Liver (tissue), 8 donors: ENCODE measurements at regions not wholly inside any gene's neighbourhood (a gene's known extent, or its start where the extent isn't known, plus 50 kb on each side); places are given as distances from the start of the nearest gene placed in this dataset.
"Not testable (repeated sequence)": the region's sequence is repeated elsewhere in the genome, so short reads cannot be mapped to it uniquely, and the experiment has no call there.

Experiments
- DNase-seq: peaks from one replicate; pipeline ENCODE4 v3.0.0-alpha.2; 2017; ENCODE audit warnings: low spot score
- H3K27ac ChIP-seq, 2 donors: one replicate each; pipeline ENCODE4 v1.7.0; 2013; ENCODE audit warnings: inconsistent platforms in 2 of 2, low read length in 2 of 2, control low read depth in 1 of 2, low read depth in 1 of 2, mild to moderate bottlenecking in 1 of 2
- H3K27me3 ChIP-seq, 4 donors: one replicate each; pipeline versions ENCODE4 v1.6.1 to v1.7.0; 2013; ENCODE audit warnings: low read length in 3 of 4, inconsistent platforms in 1 of 4, mild to moderate bottlenecking in 1 of 4, moderate library complexity in 1 of 4; ENCODE audit not compliant: control insufficient read depth in 4 of 4, insufficient read depth in 4 of 4
- H3K36me3 ChIP-seq, 4 donors: one replicate each; pipeline versions ENCODE4 v1.6.1 to v1.7.0; 2013; ENCODE audit warnings: low read length in 3 of 4, mild to moderate bottlenecking in 3 of 4, low read depth in 1 of 4, moderate library complexity in 1 of 4; ENCODE audit not compliant: control insufficient read depth in 4 of 4, insufficient read depth in 3 of 4
- H3K4me1 ChIP-seq, 4 donors: one replicate each; pipeline versions ENCODE4 v1.6.1 to v1.7.0; 2013; ENCODE audit warnings: low read length in 3 of 4, mild to moderate bottlenecking in 3 of 4, moderate library complexity in 1 of 4; ENCODE audit not compliant: control insufficient read depth in 4 of 4, insufficient read depth in 4 of 4
- H3K4me3 ChIP-seq, 3 donors: one replicate each; pipeline versions ENCODE4 v1.6.1 to v1.7.0; 2013; ENCODE audit warnings: low read length in 3 of 3, control low read depth in 1 of 3, low read depth in 1 of 3, mild to moderate bottlenecking in 1 of 3
- H3K9ac ChIP-seq, 2 donors: one replicate each; pipeline ENCODE4 v1.7.0; 2013; ENCODE audit warnings: low read length in 2 of 2, mild to moderate bottlenecking in 2 of 2, moderate library complexity in 2 of 2, control low read depth in 1 of 2, low read depth in 1 of 2
- H3K9me3 ChIP-seq, 4 donors: one replicate each; pipeline versions ENCODE4 v1.6.1 to v1.7.0; 2013; ENCODE audit warnings: low read length in 3 of 4; ENCODE audit not compliant: control insufficient read depth in 4 of 4
- ATF3 ChIP-seq: IDR thresholded peaks from 2 replicates; pipeline ENCODE4 v1.6.1; 2016; ENCODE audit warnings: antibody characterized with exemption
- EGR1 ChIP-seq, 2 donors: IDR thresholded peaks; 2 replicates each; pipeline ENCODE4 v1.6.1; 2016 to 2018; ENCODE audit warnings: antibody characterized with exemption in 2 of 2, low read depth in 2 of 2
- FOXA1 ChIP-seq: IDR thresholded peaks from 2 replicates; pipeline ENCODE4 v1.6.1; 2016; ENCODE audit warnings: antibody characterized with exemption
- FOXA2 ChIP-seq: IDR thresholded peaks from 2 replicates; pipeline ENCODE4 v1.6.1; 2016; ENCODE audit warnings: antibody characterized with exemption
- GABPA ChIP-seq, 2 donors: IDR thresholded peaks in 1 of 2; conservative IDR thresholded peaks in 1 of 2; 2 replicates each; pipeline ENCODE4 v1.6.1; 2016; ENCODE audit warnings: antibody characterized with exemption in 2 of 2, mild to moderate bottlenecking in 1 of 2, moderate library complexity in 1 of 2
- HNF4A ChIP-seq, 2 donors: conservative IDR thresholded peaks; 2 replicates each; pipeline ENCODE4 v1.6.1; 2016; ENCODE audit warnings: antibody characterized with exemption in 2 of 2, mild to moderate bottlenecking in 2 of 2
- HNF4G ChIP-seq: IDR thresholded peaks from 2 replicates; pipeline ENCODE4 v1.6.1; 2016; ENCODE audit warnings: antibody characterized with exemption
- JUND ChIP-seq, 2 donors: IDR thresholded peaks; 2 replicates each; pipeline ENCODE4 v1.6.1; 2016; ENCODE audit warnings: antibody characterized with exemption in 2 of 2
- NR2F2 ChIP-seq: IDR thresholded peaks from 2 replicates; pipeline ENCODE4 v1.6.1; 2016; ENCODE audit warnings: antibody characterized with exemption
- RAD21 ChIP-seq, 2 donors: IDR thresholded peaks; 2 replicates each; pipeline ENCODE4 v1.6.1; 2016; ENCODE audit warnings: antibody characterized with exemption in 2 of 2, mild to moderate bottlenecking in 2 of 2
- REST ChIP-seq: IDR thresholded peaks from 2 replicates; pipeline ENCODE4 v1.6.1; 2016; ENCODE audit warnings: antibody characterized with exemption, mild to moderate bottlenecking
- RXRA ChIP-seq, 2 donors: IDR thresholded peaks; 2 replicates each; pipeline ENCODE4 v1.6.1; 2017 to 2018; ENCODE audit warnings: antibody characterized with exemption in 2 of 2, mild to moderate bottlenecking in 1 of 2
- SP1 ChIP-seq: IDR thresholded peaks from 2 replicates; pipeline ENCODE4 v1.6.1; 2018; ENCODE audit warnings: antibody characterized with exemption, mild to moderate bottlenecking
- TAF1 ChIP-seq: conservative IDR thresholded peaks from 2 replicates; pipeline ENCODE4 v1.6.1; 2016; ENCODE audit warnings: antibody characterized with exemption, mild to moderate bottlenecking
- YY1 ChIP-seq: IDR thresholded peaks from 2 replicates; pipeline ENCODE4 v1.6.1; 2016; ENCODE audit warnings: antibody characterized with exemption, mild to moderate bottlenecking
- ZBTB33 ChIP-seq: IDR thresholded peaks from 2 replicates; pipeline ENCODE4 v1.6.1; 2016; ENCODE audit warnings: antibody characterized with exemption
- WGBS: extraction: QIAGEN DNeasy Blood & Tissue Kit; methylation state at CpG from one replicate; pipeline ENCODE4 v1.1.7; 2013; 5-methylcytosine and 5-hydroxymethylcytosine counted together
- TF ChIP-seq, protein P1 (sequence below): IDR thresholded peaks from 2 replicates; pipeline ENCODE4 v1.6.1; 2016; ENCODE audit warnings: antibody characterized with exemption
- TF ChIP-seq, protein P2 (sequence below): fragments of 150-350 bp; IDR thresholded peaks from 2 replicates; pipeline ENCODE4 v1.5.1; 2017; ENCODE audit warnings: improper control_type of control experiment, low read depth, low read length; ENCODE audit not compliant: missing input control
- donor health status: healthy.
- donor health status: healthy.
- donor health status: healthy.
- donor health status: healthy.
- donor health status: healthy.

- H3K27me3 ChIP-seq, result no peaks in the 10 kb centered on the region
- 95% methylated on average over 3 of the region's 3 CpGs for WGBS
- H3K4me3 ChIP-seq, result no peak overlapping the region
- no peak for TF ChIP-seq RAD21 (IDR thresholded peaks at IDR 0.05)
- TF ChIP-seq GABPA (IDR thresholded peaks at IDR 0.05 in 1 of 2, conservative IDR thresholded peaks at IDR 0.05 in 1 of 2), result no peak
- no peak for TF ChIP-seq ZBTB33
- no peak for TF ChIP-seq NR2F2
- no peak for TF ChIP-seq SP1
- no peak for TF ChIP-seq FOXA1
- TF ChIP-seq YY1, result no peak
- TF ChIP-seq EGR1 (IDR thresholded peaks at IDR 0.05; ENCODE audit: low read depth in 2 of 2), result no peak
- TF ChIP-seq JUND (IDR thresholded peaks at IDR 0.05), result no peak
- TF ChIP-seq, protein P1, sequence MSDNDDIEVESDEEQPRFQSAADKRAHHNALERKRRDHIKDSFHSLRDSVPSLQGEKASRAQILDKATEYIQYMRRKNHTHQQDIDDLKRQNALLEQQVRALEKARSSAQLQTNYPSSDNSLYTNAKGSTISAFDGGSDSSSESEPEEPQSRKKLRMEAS, result no peak
- TF ChIP-seq TAF1, result no peak
- no peak for TF ChIP-seq HNF4G
- no peak for TF ChIP-seq REST
- H3K4me1 ChIP-seq, result no peaks in the 10 kb centered on the region
- H3K9me3 ChIP-seq, result no peaks in the 10 kb centered on the region
- H3K27ac ChIP-seq, result no peak overlapping the region
- no peaks in the 10 kb centered on the region for H3K36me3 ChIP-seq
- DNase-seq, result no peak
- H3K9ac ChIP-seq, result no peak overlapping the region
Measured at GRCh38 chr2:37579192-37579713, 92.2 kb downstream of the CDC42EP3 start.

- not testable (repeated sequence) for H3K9ac ChIP-seq, H3K36me3 ChIP-seq, H3K27me3 ChIP-seq, H3K27ac ChIP-seq, H3K9me3 ChIP-seq, H3K4me1 ChIP-seq, DNase-seq, H3K4me3 ChIP-seq
- WGBS, result 94% methylated on average over 3 of the region's 3 CpGs
Measured at GRCh38 chr2:37579949-37580348, 91.5 kb downstream of the CDC42EP3 start.

- no peak overlapping the region for H3K9ac ChIP-seq
- H3K9me3 ChIP-seq, result no peaks in the 10 kb centered on the region
- H3K4me3 ChIP-seq, result no peak overlapping the region
- no peaks in the 10 kb centered on the region for H3K27me3 ChIP-seq
- H3K27ac ChIP-seq, result no peak overlapping the region
- DNase-seq, result no peak
- H3K36me3 ChIP-seq, result no peaks in the 10 kb centered on the region
- 94% methylated on average over 5 of the region's 5 CpGs for WGBS
- no peaks in the 10 kb centered on the region for H3K4me1 ChIP-seq
- no peak for TF ChIP-seq TAF1
- TF ChIP-seq RXRA (IDR thresholded peaks at IDR 0.05), result no peak
- no peak for TF ChIP-seq NR2F2
- TF ChIP-seq, protein P2, sequence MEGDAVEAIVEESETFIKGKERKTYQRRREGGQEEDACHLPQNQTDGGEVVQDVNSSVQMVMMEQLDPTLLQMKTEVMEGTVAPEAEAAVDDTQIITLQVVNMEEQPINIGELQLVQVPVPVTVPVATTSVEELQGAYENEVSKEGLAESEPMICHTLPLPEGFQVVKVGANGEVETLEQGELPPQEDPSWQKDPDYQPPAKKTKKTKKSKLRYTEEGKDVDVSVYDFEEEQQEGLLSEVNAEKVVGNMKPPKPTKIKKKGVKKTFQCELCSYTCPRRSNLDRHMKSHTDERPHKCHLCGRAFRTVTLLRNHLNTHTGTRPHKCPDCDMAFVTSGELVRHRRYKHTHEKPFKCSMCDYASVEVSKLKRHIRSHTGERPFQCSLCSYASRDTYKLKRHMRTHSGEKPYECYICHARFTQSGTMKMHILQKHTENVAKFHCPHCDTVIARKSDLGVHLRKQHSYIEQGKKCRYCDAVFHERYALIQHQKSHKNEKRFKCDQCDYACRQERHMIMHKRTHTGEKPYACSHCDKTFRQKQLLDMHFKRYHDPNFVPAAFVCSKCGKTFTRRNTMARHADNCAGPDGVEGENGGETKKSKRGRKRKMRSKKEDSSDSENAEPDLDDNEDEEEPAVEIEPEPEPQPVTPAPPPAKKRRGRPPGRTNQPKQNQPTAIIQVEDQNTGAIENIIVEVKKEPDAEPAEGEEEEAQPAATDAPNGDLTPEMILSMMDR, result no peak
- TF ChIP-seq FOXA1, result no peak
- no peak for TF ChIP-seq HNF4A (conservative IDR thresholded peaks at IDR 0.05)
- TF ChIP-seq RAD21 (IDR thresholded peaks at IDR 0.05), result no peak
- no peak for TF ChIP-seq JUND (IDR thresholded peaks at IDR 0.05)
- TF ChIP-seq YY1, result no peak
- TF ChIP-seq GABPA (IDR thresholded peaks at IDR 0.05 in 1 of 2, conservative IDR thresholded peaks at IDR 0.05 in 1 of 2), result no peak
- TF ChIP-seq HNF4G, result no peak
- TF ChIP-seq ATF3, result no peak
- no peak for TF ChIP-seq EGR1 (IDR thresholded peaks at IDR 0.05; ENCODE audit: low read depth in 2 of 2)
- TF ChIP-seq SP1, result no peak
- TF ChIP-seq, protein P1, result no peak
- TF ChIP-seq FOXA2, result no peak
Measured at GRCh38 chr2:37581433-37581832, 90.0 kb downstream of the CDC42EP3 start.
